NCI-H526 treated with DMSO at 0.1 percent for 48 hours (cell line): ENCODE measurements at regions not wholly inside any gene's neighbourhood (a gene's known extent, or its start where the extent isn't known, plus 50 kb on each side); places are given as distances from the start of the nearest gene placed in this dataset.

ENCODE experiments used
- DNase-seq: peaks from one replicate; lab custom pipeline; 2025; lab: John Stamatoyannopoulos, UW

- DNase-seq = no peak
These were observed 443.0 kb upstream of the RUNX1 start for GRCh38 chr21:35491920-35492678.

GRCh38 chr21:35491114-35491513, 442.0 kb upstream of the RUNX1 start:
- DNase-seq = no peak

- DNase-seq = no peak
These were observed 440.4 kb upstream of the RUNX1 start for GRCh38 chr21:35489389-35489980.

GRCh38 chr21:35488946-35489345, 439.8 kb upstream of the RUNX1 start:
- DNase-seq = no peak

- no peak for DNase-seq
These were observed 436.3 kb upstream of the RUNX1 start for GRCh38 chr21:35485364-35485763.

GRCh38 chr21:35484851-35485250, 435.7 kb upstream of the RUNX1 start:
- DNase-seq = no peak

GRCh38 chr21:35484032-35484431, 434.9 kb upstream of the RUNX1 start:
- DNase-seq = no peak

GRCh38 chr21:35482933-35483662, 434.0 kb upstream of the RUNX1 start:
- DNase-seq = no peak

- DNase-seq = no peak
These were observed 433.0 kb upstream of the RUNX1 start for GRCh38 chr21:35482096-35482495.

GRCh38 chr21:35481005-35481404, 431.9 kb upstream of the RUNX1 start:
- no peak for DNase-seq

GRCh38 chr21:35479529-35479928, 430.4 kb upstream of the RUNX1 start:
- no peak for DNase-seq

- no peak for DNase-seq
These were observed 430.0 kb upstream of the RUNX1 start for GRCh38 chr21:35479065-35479448.

GRCh38 chr21:35478161-35479064, 429.3 kb upstream of the RUNX1 start:
- no peak for DNase-seq

- no peak for DNase-seq
These were observed 428.5 kb upstream of the RUNX1 start for GRCh38 chr21:35477622-35478021.

GRCh38 chr21:35476621-35477395, 427.7 kb upstream of the RUNX1 start:
- no peak for DNase-seq

- DNase-seq = no peak
These were observed 426.7 kb upstream of the RUNX1 start for GRCh38 chr21:35475762-35476161.

- DNase-seq = no peak
These were observed 425.9 kb upstream of the RUNX1 start for GRCh38 chr21:35475009-35475408.

- no peak for DNase-seq
These were observed 424.4 kb upstream of the RUNX1 start for GRCh38 chr21:35473496-35473895.

GRCh38 chr21:35470522-35470921, 421.4 kb upstream of the RUNX1 start:
- no peak for DNase-seq

GRCh38 chr21:35469498-35469897, 420.4 kb upstream of the RUNX1 start:
- no peak for DNase-seq

GRCh38 chr21:35468991-35469390, 419.9 kb upstream of the RUNX1 start:
- no peak for DNase-seq
